HG03575 (cell line): ENCODE measurements at regions not wholly inside any gene's neighbourhood (a gene's known extent, or its start where the extent isn't known, plus 50 kb on each side); places are given as distances from the start of the nearest gene placed in this dataset.
A peak's percentile ranks its signal among the peaks of the same experiment; 100 is the strongest.

Experiments used
- ATAC-seq: cut with Tn5 transposase; IDR thresholded peaks from one replicate; pipeline ENCODE4 v1.9.1; 2021; ENCODE audit not compliant: unreplicated experiment, insufficient number of reproducible peaks, low FRiP score; ENCODE audit errors: extremely low read depth

DNA sequence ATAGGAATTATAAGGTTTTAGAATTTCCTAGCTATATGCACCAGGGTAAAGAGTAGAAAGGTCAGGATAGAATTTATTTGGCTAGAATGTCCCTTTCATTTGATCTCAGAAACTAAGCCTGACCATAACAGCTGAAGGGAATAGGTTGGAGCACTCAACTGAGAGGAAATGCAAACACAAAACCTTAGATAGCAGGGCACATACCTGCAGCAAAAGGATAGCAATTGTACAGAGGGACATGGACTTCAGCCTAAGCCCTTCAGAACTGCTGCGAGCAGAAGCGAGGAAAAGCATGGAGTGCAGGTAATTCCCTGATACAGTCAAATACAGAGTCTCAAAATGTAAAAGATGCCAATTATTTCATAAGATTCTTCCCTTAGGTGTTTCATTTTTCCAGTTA, 211.0 kb upstream of the DDI1 start:
- ATAC-seq: no peak

DNA sequence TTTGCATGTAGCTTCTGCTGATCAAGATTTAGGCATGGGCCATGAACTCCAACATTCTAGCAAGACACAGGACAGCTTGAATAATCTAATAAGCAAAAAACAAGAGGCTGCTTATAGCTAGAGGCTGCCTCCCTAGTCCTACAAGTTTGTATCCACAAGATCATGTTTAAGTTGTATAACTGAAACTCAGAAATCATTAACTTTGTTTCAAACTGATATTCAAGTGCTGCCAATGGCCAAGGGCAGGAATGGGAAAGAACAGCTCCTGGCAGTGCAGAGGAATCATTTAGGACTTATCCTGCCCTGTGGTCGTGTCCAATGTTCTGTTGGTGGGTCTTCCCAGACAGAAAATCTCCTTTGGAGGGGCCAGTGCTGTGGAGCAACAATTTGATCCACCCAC, 209.6 kb upstream of the DDI1 start:
- no peak for ATAC-seq

- no peak for ATAC-seq
These were observed 206.8 kb upstream of the DDI1 start for GRCh38 chr11:103829596-103829995.

GRCh38 chr11:103830205-103830604, 206.2 kb upstream of the DDI1 start:
- ATAC-seq: no peak

GRCh38 chr11:103832762-103833161, 203.7 kb upstream of the DDI1 start:
- no peak for ATAC-seq

GRCh38 chr11:103842191-103842590, 194.2 kb upstream of the DDI1 start:
- ATAC-seq: no peak

GRCh38 chr11:103842795-103843194, 193.6 kb upstream of the DDI1 start:
- ATAC-seq: no peak

DNA sequence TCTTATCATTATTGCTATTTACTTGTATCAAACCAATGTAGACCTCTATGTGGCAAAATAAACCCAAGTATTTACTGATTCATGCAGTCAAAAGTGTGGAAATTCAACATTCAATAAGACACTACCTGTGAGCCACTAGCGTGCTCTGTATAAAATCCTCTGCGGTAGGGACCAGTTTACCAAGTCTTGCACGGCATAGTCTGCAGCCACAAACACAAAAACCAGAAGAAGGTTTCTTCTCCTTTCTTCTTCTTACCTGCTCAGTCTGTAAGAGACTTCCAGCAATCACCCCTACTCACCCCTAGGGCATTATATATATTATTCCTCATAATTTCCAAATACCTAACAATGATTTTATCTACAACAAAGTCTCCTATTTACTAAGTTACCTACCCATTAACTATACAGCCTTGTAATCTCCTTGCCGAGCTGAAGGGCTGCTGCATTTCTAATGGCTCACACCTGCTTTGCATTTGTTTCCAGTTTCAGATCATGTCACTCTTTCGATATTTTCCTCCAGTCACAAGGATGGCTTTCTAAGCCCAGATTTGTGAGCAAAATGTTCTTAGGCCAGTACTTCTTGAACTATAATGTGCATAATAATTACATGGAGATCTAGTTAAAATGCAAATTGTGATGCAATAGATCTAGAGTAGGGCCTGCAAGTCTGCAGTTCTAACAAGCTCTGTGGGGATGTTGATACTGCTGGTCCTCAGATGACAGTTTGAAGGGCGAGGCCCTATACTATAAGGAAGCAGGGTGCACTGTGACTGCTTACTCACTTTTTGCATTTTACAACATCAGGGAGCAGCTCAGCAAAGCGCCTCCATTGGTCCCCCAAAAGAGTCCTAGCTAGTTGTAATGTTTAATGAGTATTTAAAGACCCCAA, 191.9 kb upstream of the DDI1 start:
- ATAC-seq: peak; percentile 97

DNA sequence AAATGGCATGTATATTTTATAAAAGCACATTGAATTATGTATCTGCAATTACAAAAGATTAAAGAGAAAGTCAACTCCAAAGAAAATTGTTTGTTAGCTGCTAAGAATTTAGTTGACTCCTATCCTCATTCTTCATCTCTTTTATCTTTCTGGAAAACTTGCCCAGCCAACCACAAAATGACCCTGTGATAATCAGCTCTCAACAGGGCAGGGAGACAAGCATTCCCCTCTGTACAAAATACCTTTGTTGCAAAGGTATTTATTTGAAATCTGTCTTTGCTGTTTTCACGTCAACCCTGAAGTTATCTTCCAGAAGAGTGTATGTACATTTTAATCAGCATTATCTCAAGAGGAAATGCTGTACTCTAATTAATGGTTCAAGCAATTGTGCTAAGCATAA, 191.1 kb upstream of the DDI1 start:
- ATAC-seq: no peak

GRCh38 chr11:103848686-103849085, 187.8 kb upstream of the DDI1 start:
- ATAC-seq: no peak

DNA sequence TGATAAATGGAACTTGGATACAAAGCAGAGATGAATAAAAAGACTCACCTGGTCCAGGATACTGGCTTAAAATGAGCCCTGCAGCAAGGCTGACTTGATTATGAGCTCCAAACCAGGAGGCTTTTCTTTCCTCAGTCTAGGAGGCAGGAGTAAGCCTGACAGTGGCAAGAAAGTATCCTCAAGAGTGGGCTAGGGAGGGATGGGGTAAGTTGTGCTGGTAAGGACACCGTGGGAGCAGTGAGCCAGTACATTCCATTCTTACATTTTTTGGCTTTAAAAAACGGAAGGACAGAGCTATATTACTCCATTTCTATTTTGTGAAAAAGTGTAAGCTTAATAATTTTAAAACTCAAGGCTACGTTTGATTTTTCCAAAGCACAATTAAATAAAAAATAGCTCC, 187.1 kb upstream of the DDI1 start:
- no peak for ATAC-seq

- ATAC-seq: no peak
These were observed 185.8 kb upstream of the DDI1 start for GRCh38 chr11:103850419-103851165.

- no peak for ATAC-seq
These were observed 185.2 kb upstream of the DDI1 start for GRCh38 chr11:103851166-103851651.
